ENCODE measurements at regions not wholly inside any gene's neighbourhood (a gene's known extent, or its start where the extent isn't known, plus 50 kb on each side); places are given as distances from the start of the nearest gene placed in this dataset.
A peak's percentile ranks its signal among the peaks of the same experiment; 100 is the strongest.

- no peak for TF ChIP-seq CTCF (IDR thresholded peaks at IDR 0.05)
- no peak for TF ChIP-seq POLR2AphosphoS5 (IDR thresholded peaks at IDR 0.05)
- TF ChIP-seq EP300 (IDR thresholded peaks at IDR 0.05): no peak
- no peak for TF ChIP-seq POLR2A (IDR thresholded peaks at IDR 0.05)
- Histone ChIP-seq H3K27me3 (no peaks in the 10 kb centered on the region), H3K4me3 (no peak overlapping the region), H3K27ac (no peak overlapping the region), H3K4me1 (no peaks in the 10 kb centered on the region), H3K9me3 (no peaks in the 10 kb centered on the region), H3K36me3 (no peaks in the 10 kb centered on the region)
- WGBS, 5 donors: 68 to 81% (median 79%) methylated on average over 3 of the region's 3 CpGs
- intact Hi-C loops (cut with DNase I; ENCODE audit: low total_unique reads): no loop called here
- DNase-seq: no peak
These were observed 263.2 kb upstream of the PARD3B start for GRCh38 chr2:204282081-204282480.

GRCh38 chr2:204282525-204282924 is 262.8 kb upstream of the PARD3B start:
- Histone ChIP-seq H3K4me1 (no peaks in the 10 kb centered on the region), H3K4me3 (no peak overlapping the region), H3K9me3 (no peaks in the 10 kb centered on the region), H3K36me3 (no peaks in the 10 kb centered on the region), H3K27me3 (no peaks in the 10 kb centered on the region), H3K27ac (no peak overlapping the region)
- no peak for TF ChIP-seq EP300 (IDR thresholded peaks at IDR 0.05)
- no peak for TF ChIP-seq POLR2AphosphoS5 (IDR thresholded peaks at IDR 0.05)
- TF ChIP-seq POLR2A (IDR thresholded peaks at IDR 0.05): no peak
- TF ChIP-seq CTCF (IDR thresholded peaks at IDR 0.05): no peak
- peak in 1 of 2 donors; percentile 81 for DNase-seq
- intact Hi-C loops (cut with DNase I; ENCODE audit: low total_unique reads): no loop called here
- WGBS, 5 donors: 30 to 49% (median 44%) methylated on average over 4 of the region's 4 CpGs

GRCh38 chr2:204289066-204289465 is 256.2 kb upstream of the PARD3B start:
- peaks cover 0 to 5% (median 3%) of the 10 kb centered on the region in 3 donors for H3K27me3 ChIP-seq
- H3K9me3 ChIP-seq: no peaks in the 10 kb centered on the region
- intact Hi-C loops (cut with DNase I; ENCODE audit: low total_unique reads): no loop called here
- TF ChIP-seq CTCF (IDR thresholded peaks at IDR 0.05) (no peak), POLR2A (IDR thresholded peaks at IDR 0.05) (no peak), EP300 (IDR thresholded peaks at IDR 0.05) (no peak), POLR2AphosphoS5 (IDR thresholded peaks at IDR 0.05) (no peak)
- H3K4me3 ChIP-seq: no peak overlapping the region
- no peak overlapping the region for H3K27ac ChIP-seq
- H3K36me3 ChIP-seq: no peaks in the 10 kb centered on the region
- H3K4me1 ChIP-seq: no peaks in the 10 kb centered on the region
- 83 to 95% (median 91%) methylated on average over 1 of the region's 1 CpG for WGBS, 5 donors
- no peak for DNase-seq

GRCh38 chr2:204292439-204292838 is 252.8 kb upstream of the PARD3B start:
- Histone ChIP-seq H3K4me1 (no peaks in the 10 kb centered on the region), H3K27ac (no peak overlapping the region), H3K4me3 (no peak overlapping the region), H3K36me3 (no peaks in the 10 kb centered on the region), H3K9me3 (no peaks in the 10 kb centered on the region), H3K27me3 (peaks cover 0 to 5% (median 3%) of the 10 kb centered on the region in 3 donors)
- no peak for TF ChIP-seq CTCF (IDR thresholded peaks at IDR 0.05)
- no peak for TF ChIP-seq EP300 (IDR thresholded peaks at IDR 0.05)
- no peak for TF ChIP-seq POLR2AphosphoS5 (IDR thresholded peaks at IDR 0.05)
- TF ChIP-seq POLR2A (IDR thresholded peaks at IDR 0.05): no peak
- DNase-seq: no peak
- intact Hi-C loops (cut with DNase I; ENCODE audit: low total_unique reads): no loop called here
- WGBS, 5 donors: 81 to 89% (median 88%) methylated on average over 4 of the region's 4 CpGs

Measured in stomach (tissue), 8 donors.